ENCODE measurements at regions not wholly inside any gene's neighbourhood (a gene's known extent, or its start where the extent isn't known, plus 50 kb on each side); places are given as distances from the start of the nearest gene placed in this dataset.

DNA sequence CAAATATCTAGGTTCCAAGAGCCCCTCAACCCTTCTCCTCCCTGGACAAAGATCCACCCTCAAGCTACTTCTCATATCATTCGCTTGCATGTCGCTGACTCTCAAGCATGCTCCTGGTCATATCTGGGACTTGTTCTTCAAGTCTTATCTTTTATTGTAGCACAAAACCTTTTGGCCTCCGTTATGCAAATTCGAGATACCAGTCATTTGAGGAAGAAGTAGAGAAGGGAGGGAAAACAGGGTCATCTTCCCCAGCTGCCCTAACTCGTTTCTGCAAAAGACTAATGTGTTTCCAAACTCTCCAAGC is 63.8 kb upstream of the ETS2 start:
- Histone ChIP-seq H3K9ac (ENCODE audit: insufficient read depth, low read length) (no peak overlapping the region), H3K36me3 (ENCODE audit: control insufficient read depth, insufficient read depth, low read length) (no peaks in the 10 kb centered on the region), H3K27ac (ENCODE audit: insufficient read depth, low read length) (no peak overlapping the region), H3K9me3 (ENCODE audit: control insufficient read depth, insufficient read depth, low read depth, low read length) (no peaks in the 10 kb centered on the region), H2AFZ (ENCODE audit: low read length) (no peak overlapping the region), H3K27me3 (ENCODE audit: control insufficient read depth, insufficient read depth, low read length) (no peaks in the 10 kb centered on the region), H3K79me2 (ENCODE audit: control insufficient read depth, insufficient read depth, low read length) (no peaks in the 10 kb centered on the region), H3K4me2 (ENCODE audit: extremely low read depth, insufficient read depth, low read length) (no peak overlapping the region), H3K4me3 (replicated peaks in 1 of 4; ENCODE audit: control extremely low read depth in 1 of 4, insufficient read depth in 1 of 4, low read depth in 3 of 4, low read length in 4 of 4) (no peak overlapping the region), H4K20me1 (ENCODE audit: control insufficient read depth, extremely low read depth, insufficient read depth, low read length) (no peaks in the 10 kb centered on the region), H3K4me1 (ENCODE audit: control insufficient read depth, extremely low read depth, insufficient read depth, low read length) (no peaks in the 10 kb centered on the region)
- TF ChIP-seq, protein P1, sequence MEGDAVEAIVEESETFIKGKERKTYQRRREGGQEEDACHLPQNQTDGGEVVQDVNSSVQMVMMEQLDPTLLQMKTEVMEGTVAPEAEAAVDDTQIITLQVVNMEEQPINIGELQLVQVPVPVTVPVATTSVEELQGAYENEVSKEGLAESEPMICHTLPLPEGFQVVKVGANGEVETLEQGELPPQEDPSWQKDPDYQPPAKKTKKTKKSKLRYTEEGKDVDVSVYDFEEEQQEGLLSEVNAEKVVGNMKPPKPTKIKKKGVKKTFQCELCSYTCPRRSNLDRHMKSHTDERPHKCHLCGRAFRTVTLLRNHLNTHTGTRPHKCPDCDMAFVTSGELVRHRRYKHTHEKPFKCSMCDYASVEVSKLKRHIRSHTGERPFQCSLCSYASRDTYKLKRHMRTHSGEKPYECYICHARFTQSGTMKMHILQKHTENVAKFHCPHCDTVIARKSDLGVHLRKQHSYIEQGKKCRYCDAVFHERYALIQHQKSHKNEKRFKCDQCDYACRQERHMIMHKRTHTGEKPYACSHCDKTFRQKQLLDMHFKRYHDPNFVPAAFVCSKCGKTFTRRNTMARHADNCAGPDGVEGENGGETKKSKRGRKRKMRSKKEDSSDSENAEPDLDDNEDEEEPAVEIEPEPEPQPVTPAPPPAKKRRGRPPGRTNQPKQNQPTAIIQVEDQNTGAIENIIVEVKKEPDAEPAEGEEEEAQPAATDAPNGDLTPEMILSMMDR (conservative IDR thresholded peaks at IDR 0.05 in 1 of 2, IDR thresholded peaks at IDR 0.05 in 1 of 2; ENCODE audit: low read depth in 1 of 2, low read length in 2 of 2): no peak
- TF ChIP-seq EZH2 (IDR thresholded peaks at IDR 0.05; ENCODE audit: low read length, missing control alignments): no peak
- DNase-seq (ENCODE audit: low read depth in 2 of 2): no peak

DNA sequence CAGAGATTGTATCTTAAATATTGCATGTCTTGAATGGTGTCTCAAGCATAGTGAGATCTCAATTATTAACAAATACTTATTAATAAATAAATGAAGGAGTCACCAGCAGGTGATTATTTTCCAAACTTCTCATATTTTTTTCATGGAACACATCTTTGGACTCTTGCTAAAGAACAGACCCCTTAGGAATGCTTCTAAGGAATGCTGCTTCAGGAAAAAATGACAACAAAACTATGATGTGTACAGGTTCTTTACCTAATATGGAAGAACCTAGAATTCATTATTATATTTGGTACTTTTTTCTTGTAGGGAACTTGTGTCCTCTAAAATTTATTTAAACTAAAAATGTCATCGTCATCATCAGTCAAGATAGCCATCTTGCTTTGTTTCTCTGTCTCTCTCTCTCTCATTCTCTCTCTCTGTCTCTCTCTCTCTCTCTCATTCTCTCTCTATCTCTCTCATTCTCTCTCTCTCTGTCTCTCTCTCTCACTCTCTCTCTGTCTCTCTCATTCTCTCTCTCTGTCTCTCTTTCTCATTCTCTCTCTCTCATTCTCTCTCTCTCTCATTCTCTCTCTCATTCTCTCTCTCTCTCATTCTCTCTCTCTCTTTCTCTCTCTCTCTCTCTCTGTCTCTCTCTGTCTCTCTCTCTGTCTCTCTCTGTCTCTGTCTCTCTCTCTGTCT is 63.0 kb upstream of the ETS2 start:
- Histone ChIP-seq H3K27me3 (ENCODE audit: control insufficient read depth, insufficient read depth, low read length) (no peaks in the 10 kb centered on the region), H3K27ac (ENCODE audit: insufficient read depth, low read length) (no peak overlapping the region), H3K4me3 (replicated peaks in 1 of 4; ENCODE audit: control extremely low read depth in 1 of 4, insufficient read depth in 1 of 4, low read depth in 3 of 4, low read length in 4 of 4) (no peak overlapping the region), H3K9me3 (ENCODE audit: control insufficient read depth, insufficient read depth, low read depth, low read length) (no peaks in the 10 kb centered on the region), H4K20me1 (ENCODE audit: control insufficient read depth, extremely low read depth, insufficient read depth, low read length) (no peaks in the 10 kb centered on the region), H3K36me3 (ENCODE audit: control insufficient read depth, insufficient read depth, low read length) (no peaks in the 10 kb centered on the region), H3K4me2 (ENCODE audit: extremely low read depth, insufficient read depth, low read length) (no peak overlapping the region), H2AFZ (ENCODE audit: low read length) (no peak overlapping the region), H3K79me2 (ENCODE audit: control insufficient read depth, insufficient read depth, low read length) (no peaks in the 10 kb centered on the region), H3K4me1 (ENCODE audit: control insufficient read depth, extremely low read depth, insufficient read depth, low read length) (no peaks in the 10 kb centered on the region), H3K9ac (ENCODE audit: insufficient read depth, low read length) (no peak overlapping the region)
- TF ChIP-seq EZH2 (IDR thresholded peaks at IDR 0.05; ENCODE audit: low read length, missing control alignments): no peak
- TF ChIP-seq, protein P1 (conservative IDR thresholded peaks at IDR 0.05 in 1 of 2, IDR thresholded peaks at IDR 0.05 in 1 of 2; ENCODE audit: low read depth in 1 of 2, low read length in 2 of 2): no peak
- no peak for DNase-seq (ENCODE audit: low read depth in 2 of 2)

DNA sequence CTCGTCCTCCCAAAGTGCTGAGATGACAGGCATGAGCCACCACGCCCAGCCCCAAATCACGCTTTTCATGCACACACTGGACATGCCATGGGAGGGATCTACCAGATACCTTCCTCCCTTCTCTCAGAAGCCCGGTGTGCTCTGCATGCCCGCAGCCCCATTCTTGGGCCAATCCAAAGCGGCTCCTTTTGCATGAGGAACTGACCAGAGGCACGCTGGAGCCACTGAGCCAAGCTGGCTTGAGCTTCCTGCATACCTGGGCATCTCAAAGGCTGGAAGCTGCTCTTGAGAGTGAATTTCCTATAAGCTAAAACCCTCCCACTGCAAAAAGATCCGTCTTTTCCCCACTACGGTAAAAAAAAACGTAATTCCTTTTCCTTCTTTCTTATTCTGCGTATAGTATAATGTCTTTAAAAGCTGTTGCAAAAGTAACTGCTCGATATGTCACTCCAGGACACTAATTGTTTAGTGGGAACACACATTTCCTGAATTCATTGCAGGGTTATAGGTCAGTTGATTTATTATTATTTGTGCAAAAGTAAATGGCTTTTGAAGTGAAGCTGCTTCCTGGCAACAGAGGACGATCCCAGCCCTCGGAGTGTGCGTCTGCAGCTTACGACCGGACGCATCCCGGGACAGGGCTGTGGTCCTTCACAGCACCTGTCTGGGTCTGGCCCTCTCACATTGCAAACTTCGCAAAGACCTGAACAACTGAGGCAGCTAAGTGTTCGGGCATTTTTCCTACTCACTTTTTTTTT is 61.8 kb upstream of the ETS2 start:
- Histone ChIP-seq H3K79me2 (ENCODE audit: control insufficient read depth, insufficient read depth, low read length) (no peaks in the 10 kb centered on the region), H4K20me1 (ENCODE audit: control insufficient read depth, extremely low read depth, insufficient read depth, low read length) (no peaks in the 10 kb centered on the region), H3K4me2 (ENCODE audit: extremely low read depth, insufficient read depth, low read length) (no peak overlapping the region), H3K27ac (ENCODE audit: insufficient read depth, low read length) (no peak overlapping the region), H3K9ac (ENCODE audit: insufficient read depth, low read length) (no peak overlapping the region), H2AFZ (ENCODE audit: low read length) (no peak overlapping the region), H3K9me3 (ENCODE audit: control insufficient read depth, insufficient read depth, low read depth, low read length) (no peaks in the 10 kb centered on the region), H3K4me1 (ENCODE audit: control insufficient read depth, extremely low read depth, insufficient read depth, low read length) (no peaks in the 10 kb centered on the region), H3K36me3 (ENCODE audit: control insufficient read depth, insufficient read depth, low read length) (no peaks in the 10 kb centered on the region), H3K27me3 (ENCODE audit: control insufficient read depth, insufficient read depth, low read length) (no peaks in the 10 kb centered on the region), H3K4me3 (replicated peaks in 1 of 4; ENCODE audit: control extremely low read depth in 1 of 4, insufficient read depth in 1 of 4, low read depth in 3 of 4, low read length in 4 of 4) (no peak overlapping the region)
- TF ChIP-seq, protein P1 (conservative IDR thresholded peaks at IDR 0.05 in 1 of 2, IDR thresholded peaks at IDR 0.05 in 1 of 2; ENCODE audit: low read depth in 1 of 2, low read length in 2 of 2): no peak
- no peak for TF ChIP-seq EZH2 (IDR thresholded peaks at IDR 0.05; ENCODE audit: low read length, missing control alignments)
- no peak for DNase-seq (ENCODE audit: low read depth in 2 of 2)

All from fibroblast of lung (primary cell).